GM21447 (cell line): ENCODE measurements at regions not wholly inside any gene's neighbourhood (a gene's known extent, or its start where the extent isn't known, plus 50 kb on each side); places are given as distances from the start of the nearest gene placed in this dataset.

Source experiments
- ATAC-seq: cut with Tn5 transposase; IDR thresholded peaks from one replicate; pipeline ENCODE4 v1.9.1; 2021; ENCODE audit not compliant: unreplicated experiment

- ATAC-seq: no peak
Measured at GRCh38 chr6:14274546-14275492, 157.2 kb downstream of the CD83 start.

GRCh38 chr6:14275493-14275851 lies 157.9 kb downstream of the CD83 start:
- ATAC-seq: no peak

- no peak for ATAC-seq
Measured at GRCh38 chr6:14276071-14276470, 158.5 kb downstream of the CD83 start.

- ATAC-seq: peak; percentile 93
Measured at GRCh38 chr6:14276667-14277404, 159.3 kb downstream of the CD83 start.

- peak; percentile 34 for ATAC-seq
Measured at GRCh38 chr6:14277405-14277930, 159.9 kb downstream of the CD83 start.

- ATAC-seq: no peak
Measured at GRCh38 chr6:14278006-14278405, 160.4 kb downstream of the CD83 start.

- ATAC-seq: no peak
Measured at GRCh38 chr6:14278446-14278845, 160.9 kb downstream of the CD83 start.

- ATAC-seq: no peak
Measured at GRCh38 chr6:14280006-14280510, 162.5 kb downstream of the CD83 start.

- no peak for ATAC-seq
Measured at GRCh38 chr6:14280766-14281293, 163.3 kb downstream of the CD83 start.

- no peak for ATAC-seq
Measured at GRCh38 chr6:14281811-14282660, 164.5 kb downstream of the CD83 start.

GRCh38 chr6:14282854-14283505 lies 165.4 kb downstream of the CD83 start:
- ATAC-seq: no peak

GRCh38 chr6:14283600-14284235 lies 166.1 kb downstream of the CD83 start:
- ATAC-seq: no peak

- no peak for ATAC-seq
Measured at GRCh38 chr6:14284969-14285590, 167.5 kb downstream of the CD83 start.

- ATAC-seq: no peak
Measured at GRCh38 chr6:14286144-14286543, 168.6 kb downstream of the CD83 start.

GRCh38 chr6:14286634-14287428 lies 169.3 kb downstream of the CD83 start:
- ATAC-seq: no peak

GRCh38 chr6:14287707-14288106 lies 170.1 kb downstream of the CD83 start:
- no peak for ATAC-seq

- no peak for ATAC-seq
Measured at GRCh38 chr6:14288910-14289309, 171.3 kb downstream of the CD83 start.

GRCh38 chr6:14290041-14290771 lies 172.6 kb downstream of the CD83 start:
- no peak for ATAC-seq
